Glutamatergic neuron (in vitro differentiated cells): ENCODE measurements at regions not wholly inside any gene's neighbourhood (a gene's known extent, or its start where the extent isn't known, plus 50 kb on each side); places are given as distances from the start of the nearest gene placed in this dataset.
"Not testable (repeated sequence)": the region's sequence is repeated elsewhere in the genome, so short reads cannot be mapped to it uniquely, and the experiment has no call there.

Experiments used
- DNase-seq: peaks from one replicate; pipeline ENCODE4 v3.0.0; 2022
- H3K27ac Mint-ChIP-seq: one replicate; pipeline ENCODE4 v1.8.0; 2020; ENCODE audit warnings: mild to moderate bottlenecking, mixed read lengths, inconsistent platforms; ENCODE audit not compliant: unreplicated experiment
- H3K27me3 Mint-ChIP-seq: one replicate; pipeline ENCODE4 v1.8.0; 2020; ENCODE audit warnings: mild to moderate bottlenecking, moderate library complexity, mixed read lengths, inconsistent platforms; ENCODE audit not compliant: unreplicated experiment
- H3K36me3 Mint-ChIP-seq: one replicate; pipeline ENCODE4 v1.8.0; 2020; ENCODE audit warnings: mild to moderate bottlenecking, mixed read lengths, inconsistent platforms; ENCODE audit not compliant: unreplicated experiment
- H3K4me1 Mint-ChIP-seq: one replicate; pipeline ENCODE4 v1.8.0; 2020; ENCODE audit warnings: mild to moderate bottlenecking, low read depth, mixed read lengths, inconsistent platforms; ENCODE audit not compliant: unreplicated experiment
- H3K4me3 Mint-ChIP-seq: one replicate; pipeline ENCODE4 v1.8.0; 2020; ENCODE audit warnings: mild to moderate bottlenecking, mixed read lengths, inconsistent platforms; ENCODE audit not compliant: unreplicated experiment
- H3K9me3 Mint-ChIP-seq: one replicate; pipeline ENCODE4 v1.8.0; 2020; ENCODE audit warnings: mild to moderate bottlenecking, moderate library complexity, mixed read lengths, inconsistent platforms; ENCODE audit not compliant: unreplicated experiment
- CTCF ChIP-seq: fragments of 200-600 bp; sonication (generic); IDR thresholded peaks from one replicate; pipeline ENCODE4 v1.5.0; 2021; ENCODE audit not compliant: partially characterized antibody, unreplicated experiment

- H3K36me3 Mint-ChIP-seq: no peaks in the 10 kb centered on the region
- no peaks in the 10 kb centered on the region for H3K9me3 Mint-ChIP-seq
- no peaks in the 10 kb centered on the region for H3K27me3 Mint-ChIP-seq
- DNase-seq: no peak
- no peak overlapping the region for H3K27ac Mint-ChIP-seq
- no peak for TF ChIP-seq CTCF
- no peak overlapping the region for H3K4me3 Mint-ChIP-seq
- H3K4me1 Mint-ChIP-seq: no peaks in the 10 kb centered on the region
These were observed 129.2 kb downstream of the TBX18 start for GRCh38 chr6:84635081-84635761.

GRCh38 chr6:84633771-84634170 lies 130.6 kb downstream of the TBX18 start:
- no peak for DNase-seq
- H3K36me3 Mint-ChIP-seq: no peaks in the 10 kb centered on the region
- H3K27ac Mint-ChIP-seq: no peak overlapping the region
- no peaks in the 10 kb centered on the region for H3K4me1 Mint-ChIP-seq
- H3K4me3 Mint-ChIP-seq: no peak overlapping the region
- no peaks in the 10 kb centered on the region for H3K27me3 Mint-ChIP-seq
- no peaks in the 10 kb centered on the region for H3K9me3 Mint-ChIP-seq
- TF ChIP-seq CTCF: no peak

GRCh38 chr6:84626527-84626926 lies 137.9 kb downstream of the TBX18 start:
- H3K36me3 Mint-ChIP-seq: not testable (repeated sequence)

GRCh38 chr6:84625506-84625905 lies 138.9 kb downstream of the TBX18 start:
- DNase-seq: no peak
- no peak overlapping the region for H3K27ac Mint-ChIP-seq
- H3K4me3 Mint-ChIP-seq: no peak overlapping the region
- no peaks in the 10 kb centered on the region for H3K4me1 Mint-ChIP-seq
- no peak for TF ChIP-seq CTCF
- H3K9me3 Mint-ChIP-seq: no peaks in the 10 kb centered on the region
- peaks cover 7% of the 10 kb centered on the region for H3K36me3 Mint-ChIP-seq
- no peaks in the 10 kb centered on the region for H3K27me3 Mint-ChIP-seq

More at GRCh38 chr6:84626527-84626926, 137.9 kb downstream of the TBX18 start:
- not testable (repeated sequence) for DNase-seq, H3K9me3 Mint-ChIP-seq, H3K27ac Mint-ChIP-seq, H3K4me1 Mint-ChIP-seq, H3K4me3 Mint-ChIP-seq, H3K27me3 Mint-ChIP-seq

- no peaks in the 10 kb centered on the region for H3K4me1 Mint-ChIP-seq
- no peak overlapping the region for H3K4me3 Mint-ChIP-seq
- H3K27me3 Mint-ChIP-seq: no peaks in the 10 kb centered on the region
- H3K36me3 Mint-ChIP-seq: peaks cover 7% of the 10 kb centered on the region
- no peaks in the 10 kb centered on the region for H3K9me3 Mint-ChIP-seq
- no peak overlapping the region for H3K27ac Mint-ChIP-seq
- no peak for TF ChIP-seq CTCF
- DNase-seq: no peak
These were observed 140.3 kb downstream of the TBX18 start for GRCh38 chr6:84623956-84624680.
